Colonic mucosa (tissue), 4 donors: ENCODE measurements at regions not wholly inside any gene's neighbourhood (a gene's known extent, or its start where the extent isn't known, plus 50 kb on each side); places are given as distances from the start of the nearest gene placed in this dataset.
A peak's percentile ranks its signal among the peaks of the same experiment; 100 is the strongest.

ENCODE experiments used
- DNase-seq: peaks from one replicate; pipeline ENCODE4 v3.0.0-alpha.2; 2020
- H3K27ac ChIP-seq: fragments of 200-600 bp; one replicate; pipeline ENCODE4 v1.8.0; 2021
- H3K27me3 ChIP-seq: fragments of 200-600 bp; one replicate; pipeline ENCODE4 v1.8.0; 2021
- H3K36me3 ChIP-seq: fragments of 200-600 bp; one replicate; pipeline ENCODE4 v1.8.0; 2021
- H3K4me1 ChIP-seq: fragments of 200-600 bp; one replicate; pipeline ENCODE4 v1.8.0; 2021; ENCODE audit warnings: mild to moderate bottlenecking
- H3K4me3 ChIP-seq: fragments of 200-600 bp; one replicate; pipeline ENCODE4 v1.8.0; 2021
- H3K9ac ChIP-seq, 2 donors: one replicate each; pipeline ENCODE4 v1.7.0; 2013; ENCODE audit warnings: control low read depth in 2 of 2, low read depth in 2 of 2, low read length in 2 of 2
- H3K9me3 ChIP-seq: fragments of 200-600 bp; one replicate; pipeline ENCODE4 v1.8.0; 2021
- CTCF ChIP-seq: fragments of 200-600 bp; IDR thresholded peaks from one replicate; pipeline ENCODE4 v1.8.0; 2022; ENCODE audit warnings: antibody characterized with exemption, mild to moderate bottlenecking
- intact Hi-C: fragments of 100-400 bp; cut with DNase I; formaldehyde crosslinking; loops from one replicate; pipeline ENCODE4 v1.14.1; 2022
- donor health status: healthy.
- donor health status: DM: no; HTN: no; CAD: no.
- donor health status: DM: no; HTN: no; CAD: no.

GRCh38 chr6:44034391-44034861, 92.8 kb downstream of the MRPL14 start:
- intact Hi-C loops: no loop called here
- DNase-seq: no peak
- Histone ChIP-seq H3K36me3 (no peaks in the 10 kb centered on the region), H3K9ac (peak overlapping the region in 1 of 2 donors; percentile 12), H3K4me3 (no peak overlapping the region), H3K27ac (no peak overlapping the region), H3K4me1 (no peaks in the 10 kb centered on the region), H3K27me3 (no peaks in the 10 kb centered on the region), H3K9me3 (no peaks in the 10 kb centered on the region)
- TF ChIP-seq CTCF: no peak

- Histone ChIP-seq H3K9ac (no peak overlapping the region), H3K4me1 (no peaks in the 10 kb centered on the region), H3K36me3 (no peaks in the 10 kb centered on the region), H3K27ac (no peak overlapping the region), H3K4me3 (no peak overlapping the region), H3K27me3 (no peaks in the 10 kb centered on the region), H3K9me3 (no peaks in the 10 kb centered on the region)
- no peak for DNase-seq
- TF ChIP-seq CTCF: no peak
- intact Hi-C loops: no loop called here
These were observed 96.3 kb downstream of the MRPL14 start for GRCh38 chr6:44030812-44031454.

GRCh38 chr6:44029444-44030185, 97.6 kb downstream of the MRPL14 start:
- Histone ChIP-seq H3K36me3 (no peaks in the 10 kb centered on the region), H3K27me3 (no peaks in the 10 kb centered on the region), H3K4me1 (no peaks in the 10 kb centered on the region), H3K9ac (no peak overlapping the region), H3K27ac (no peak overlapping the region), H3K9me3 (no peaks in the 10 kb centered on the region), H3K4me3 (no peak overlapping the region)
- intact Hi-C loops: no loop called here
- TF ChIP-seq CTCF: no peak
- DNase-seq: no peak

DNA sequence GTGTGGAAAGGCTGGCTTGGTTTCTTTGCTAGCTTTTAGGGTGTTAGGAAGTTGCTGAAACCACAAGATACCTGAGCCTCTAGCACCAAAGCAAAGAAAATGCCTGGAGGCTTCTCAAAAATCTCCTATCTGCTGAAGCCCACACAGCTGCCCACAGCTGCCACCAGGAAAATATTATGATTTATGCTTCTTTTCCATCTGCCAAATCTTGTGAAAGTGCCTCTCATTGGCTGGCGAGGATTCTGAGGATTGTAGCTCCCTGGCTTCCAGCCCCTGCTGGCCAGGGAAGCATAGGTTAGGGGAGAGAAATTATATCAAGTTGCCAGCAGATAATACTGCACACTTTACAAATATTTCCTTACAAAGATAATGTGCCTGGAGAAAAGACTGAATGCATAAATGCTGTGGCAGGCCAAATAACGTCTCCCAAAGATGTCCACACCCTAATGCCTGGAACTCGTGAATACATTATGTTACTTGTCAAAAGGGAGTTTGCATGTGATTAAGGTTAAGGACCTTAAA, 98.4 kb downstream of the MRPL14 start:
- intact Hi-C loops: no loop called here
- Histone ChIP-seq H3K4me3 (no peak overlapping the region), H3K27ac (no peak overlapping the region), H3K9me3 (no peaks in the 10 kb centered on the region), H3K27me3 (no peaks in the 10 kb centered on the region), H3K9ac (no peak overlapping the region), H3K4me1 (no peaks in the 10 kb centered on the region), H3K36me3 (no peaks in the 10 kb centered on the region)
- DNase-seq: no peak
- TF ChIP-seq CTCF: no peak

GRCh38 chr6:44025226-44025625, 102.0 kb downstream of the MRPL14 start:
- H3K9ac ChIP-seq: no peak overlapping the region
- DNase-seq: no peak
- H3K4me3 ChIP-seq: no peak overlapping the region
- H3K9me3 ChIP-seq: no peaks in the 10 kb centered on the region
- no peak for TF ChIP-seq CTCF
- intact Hi-C loops: no loop called here
- no peaks in the 10 kb centered on the region for H3K27me3 ChIP-seq
- no peaks in the 10 kb centered on the region for H3K4me1 ChIP-seq
- H3K36me3 ChIP-seq: no peaks in the 10 kb centered on the region
- H3K27ac ChIP-seq: no peak overlapping the region
